CD8-positive, alpha-beta memory T cell (primary cell): ENCODE measurements at regions not wholly inside any gene's neighbourhood (a gene's known extent, or its start where the extent isn't known, plus 50 kb on each side); places are given as distances from the start of the nearest gene placed in this dataset.
A peak's percentile ranks its signal among the peaks of the same experiment; 100 is the strongest.

ENCODE experiments used
- CTCF ChIA-PET: fragments of 350-600 bp; sonication (Branson Sonifier 250); formaldehyde crosslinking; loops from one replicate; lab custom pipeline; 2021; ENCODE audit warnings: antibody characterized with exemption; lab: Charles Lee
- POLR2A ChIA-PET: fragments of 350-600 bp; sonication (Branson Sonifier 250); formaldehyde crosslinking; loops from one replicate; lab custom pipeline; 2021; ENCODE audit warnings: antibody characterized with exemption; lab: Charles Lee
- DNase-seq, 5 donors: peaks; one replicate each; pipeline versions ENCODE4 v3.0.0 to v3.0.0-alpha.2; 2020 to 2022; ENCODE audit warnings: mixed read lengths in 1 of 5
- H3K27ac ChIP-seq: one replicate; pipeline ENCODE4 v1.7.0; 2013; ENCODE audit warnings: low read depth, mild to moderate bottlenecking, low read length, moderate library complexity
- H3K27me3 ChIP-seq: 2 replicates; pipeline ENCODE4 v1.7.0; 2013; ENCODE audit warnings: low read length, mild to moderate bottlenecking; ENCODE audit not compliant: insufficient read depth, poor library complexity, severe bottlenecking
- H3K36me3 ChIP-seq: 2 replicates; pipeline ENCODE4 v1.7.0; 2013; ENCODE audit warnings: mild to moderate bottlenecking, low read length, moderate library complexity; ENCODE audit not compliant: insufficient read depth
- H3K4me1 ChIP-seq: 2 replicates; pipeline ENCODE4 v1.7.0; 2013; ENCODE audit warnings: mild to moderate bottlenecking, low read length, moderate library complexity; ENCODE audit not compliant: insufficient read depth
- H3K4me3 ChIP-seq: 2 replicates; pipeline ENCODE4 v1.7.0; 2013; ENCODE audit warnings: mild to moderate bottlenecking, low read length
- H3K9me3 ChIP-seq: 2 replicates; pipeline ENCODE4 v1.7.0; 2013; ENCODE audit warnings: mild to moderate bottlenecking, low read length
- H3K27ac Mint-ChIP-seq, 8 donors: one replicate each; pipeline ENCODE4 v1.8.0; 2020 to 2021; ENCODE audit warnings: mixed read lengths in 8 of 8, mild to moderate bottlenecking in 6 of 8, inconsistent platforms in 3 of 8, moderate library complexity in 3 of 8
- H3K27me3 Mint-ChIP-seq, 2 donors: one replicate each; pipeline ENCODE4 v1.8.0; 2020 to 2021; ENCODE audit warnings: mixed read lengths in 2 of 2, mild to moderate bottlenecking in 1 of 2, moderate library complexity in 1 of 2
- H3K36me3 Mint-ChIP-seq, 3 donors: one replicate each; pipeline ENCODE4 v1.8.0; 2020 to 2021; ENCODE audit warnings: mixed read lengths in 3 of 3, inconsistent platforms in 1 of 3, mild to moderate bottlenecking in 1 of 3
- H3K4me1 Mint-ChIP-seq, 3 donors: one replicate each; pipeline ENCODE4 v1.8.0; 2020 to 2021; ENCODE audit warnings: mixed read lengths in 3 of 3, inconsistent platforms in 1 of 3, mild to moderate bottlenecking in 1 of 3
- H3K4me3 Mint-ChIP-seq, 7 donors: one replicate each; pipeline ENCODE4 v1.8.0; 2020 to 2021; ENCODE audit warnings: mixed read lengths in 7 of 7, mild to moderate bottlenecking in 6 of 7, moderate library complexity in 4 of 7, inconsistent platforms in 2 of 7
- H3K9me3 Mint-ChIP-seq, 5 donors: one replicate each; pipeline ENCODE4 v1.8.0; 2020 to 2022; ENCODE audit warnings: mixed read lengths in 5 of 5, mild to moderate bottlenecking in 3 of 5, moderate library complexity in 2 of 5, inconsistent platforms in 1 of 5

DNA sequence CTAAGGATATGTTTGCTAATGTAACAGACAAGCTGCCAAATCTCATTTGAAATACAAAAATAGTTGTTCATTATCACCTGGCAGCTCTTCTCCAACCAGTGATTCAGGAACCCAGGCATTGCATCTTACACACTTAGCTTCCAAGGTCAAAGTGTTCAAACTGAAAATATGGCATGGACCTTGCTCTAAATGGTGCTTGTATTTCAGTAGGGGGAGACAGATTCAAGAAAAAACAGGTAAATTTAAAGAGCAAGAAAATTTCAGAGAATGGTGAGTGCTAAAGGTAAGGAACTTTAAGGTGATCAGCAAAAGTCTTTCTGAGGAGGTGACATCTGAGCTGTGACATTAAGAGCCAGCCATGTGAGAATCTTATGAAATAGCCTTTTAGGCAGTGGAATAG lies 82.8 kb upstream of the E2F8 start:
- peaks cover 17 to 44% of the 10 kb centered on the region in 2 donors for H3K27me3 Mint-ChIP-seq
- DNase-seq = no peak
- H3K36me3 Mint-ChIP-seq = no peaks in the 10 kb centered on the region
- H3K4me1 Mint-ChIP-seq = no peaks in the 10 kb centered on the region
- no peaks in the 10 kb centered on the region for H3K9me3 Mint-ChIP-seq
- no peak overlapping the region for H3K4me3 ChIP-seq
- H3K4me1 ChIP-seq = no peaks in the 10 kb centered on the region
- no peaks in the 10 kb centered on the region for H3K9me3 ChIP-seq
- ChIA-PET CTCF (no interaction called here), POLR2A (no interaction called here)
- H3K27ac ChIP-seq = no peak overlapping the region
- no peaks in the 10 kb centered on the region for H3K27me3 ChIP-seq
- H3K27ac Mint-ChIP-seq = no peak overlapping the region
- no peaks in the 10 kb centered on the region for H3K36me3 ChIP-seq
- H3K4me3 Mint-ChIP-seq = no peak overlapping the region

GRCh38 chr11:19321351-19321750 lies 80.6 kb upstream of the E2F8 start:
- H3K4me1 Mint-ChIP-seq = no peaks in the 10 kb centered on the region
- CTCF ChIA-PET = no interaction called here
- Histone ChIP-seq H3K27ac (no peak overlapping the region), H3K4me1 (no peaks in the 10 kb centered on the region), H3K9me3 (no peaks in the 10 kb centered on the region), H3K4me3 (no peak overlapping the region), H3K27me3 (no peaks in the 10 kb centered on the region), H3K36me3 (no peaks in the 10 kb centered on the region)
- H3K27ac Mint-ChIP-seq = no peak overlapping the region
- H3K36me3 Mint-ChIP-seq = no peaks in the 10 kb centered on the region
- H3K4me3 Mint-ChIP-seq = no peak overlapping the region
- POLR2A ChIA-PET = no interaction called here
- H3K27me3 Mint-ChIP-seq = peaks cover 20 to 48% of the 10 kb centered on the region in 2 donors
- no peaks in the 10 kb centered on the region for H3K9me3 Mint-ChIP-seq
- DNase-seq = no peak

DNA sequence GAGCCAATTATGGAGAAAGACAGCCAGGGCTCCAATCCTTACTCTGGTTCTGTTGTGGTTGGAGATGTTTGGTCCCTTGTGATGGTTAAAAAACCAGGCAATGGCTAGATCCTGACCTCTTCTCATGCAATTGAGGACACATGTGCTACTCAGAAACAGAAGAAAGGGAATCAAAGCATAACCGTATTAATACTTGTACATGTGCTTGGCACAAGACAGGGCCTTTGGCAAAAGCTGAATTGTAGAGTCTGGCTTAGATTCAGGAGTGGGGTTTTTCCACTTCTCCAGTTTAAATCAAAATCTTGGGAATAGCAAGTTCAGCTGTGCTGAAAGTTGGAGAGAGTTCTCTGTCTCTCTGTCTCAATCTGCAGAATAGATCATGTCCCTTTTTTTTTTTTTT lies 80.1 kb upstream of the E2F8 start:
- ChIA-PET CTCF (no interaction called here), POLR2A (no interaction called here)
- Mint-ChIP-seq H3K9me3 (no peaks in the 10 kb centered on the region), H3K27ac (no peak overlapping the region), H3K4me3 (no peak overlapping the region), H3K4me1 (no peaks in the 10 kb centered on the region), H3K36me3 (no peaks in the 10 kb centered on the region), H3K27me3 (peaks cover 18 to 48% of the 10 kb centered on the region in 2 donors)
- H3K36me3 ChIP-seq = no peaks in the 10 kb centered on the region
- no peaks in the 10 kb centered on the region for H3K9me3 ChIP-seq
- DNase-seq = no peak
- no peaks in the 10 kb centered on the region for H3K27me3 ChIP-seq
- no peak overlapping the region for H3K4me3 ChIP-seq
- H3K4me1 ChIP-seq = no peaks in the 10 kb centered on the region
- no peak overlapping the region for H3K27ac ChIP-seq

- Histone ChIP-seq H3K4me3 (no peak overlapping the region), H3K4me1 (no peaks in the 10 kb centered on the region), H3K27ac (no peak overlapping the region), H3K9me3 (no peaks in the 10 kb centered on the region), H3K27me3 (no peaks in the 10 kb centered on the region), H3K36me3 (no peaks in the 10 kb centered on the region)
- Mint-ChIP-seq H3K4me3 (no peak overlapping the region), H3K9me3 (no peaks in the 10 kb centered on the region), H3K36me3 (no peaks in the 10 kb centered on the region), H3K27ac (no peak overlapping the region), H3K27me3 (peaks cover 12 to 30% of the 10 kb centered on the region in 2 donors), H3K4me1 (peaks cover 2 to 6% (median 3%) of the 10 kb centered on the region in 3 donors)
- no peak for DNase-seq
- POLR2A ChIA-PET = no interaction called here
- CTCF ChIA-PET = no interaction called here
Observed at GRCh38 chr11:19316434-19316833, 75.7 kb upstream of the E2F8 start.

DNA sequence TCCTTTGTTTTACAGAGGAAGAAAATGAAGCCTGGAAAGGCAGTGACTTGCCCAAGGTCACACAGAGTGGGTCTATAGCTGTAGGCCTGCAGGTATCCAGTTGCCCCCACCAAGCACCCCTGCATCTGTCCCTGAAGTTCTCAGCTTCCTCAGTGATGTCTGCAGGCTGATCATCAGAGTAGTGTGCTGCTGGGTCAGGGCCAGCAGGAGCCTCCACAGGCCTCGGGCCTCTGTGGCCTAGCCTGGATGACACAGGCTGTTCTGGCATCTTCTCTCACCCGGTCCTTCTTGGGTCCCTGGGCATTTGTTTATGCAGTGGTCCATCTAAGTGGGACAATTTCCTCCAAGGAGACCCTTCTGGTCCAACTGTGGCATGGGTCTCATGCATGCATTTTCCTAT lies 74.8 kb upstream of the E2F8 start:
- no peak for DNase-seq
- H3K27me3 Mint-ChIP-seq = peaks cover 11 to 24% of the 10 kb centered on the region in 2 donors
- ChIA-PET CTCF (no interaction called here), POLR2A (no interaction called here)
- no peak overlapping the region for H3K4me3 Mint-ChIP-seq
- Histone ChIP-seq H3K4me3 (no peak overlapping the region), H3K27me3 (no peaks in the 10 kb centered on the region), H3K9me3 (no peaks in the 10 kb centered on the region), H3K4me1 (no peaks in the 10 kb centered on the region), H3K27ac (no peak overlapping the region), H3K36me3 (no peaks in the 10 kb centered on the region)
- no peaks in the 10 kb centered on the region for H3K36me3 Mint-ChIP-seq
- no peak overlapping the region for H3K27ac Mint-ChIP-seq
- peaks cover 6 to 10% (median 6%) of the 10 kb centered on the region in 3 donors for H3K4me1 Mint-ChIP-seq
- H3K9me3 Mint-ChIP-seq = no peaks in the 10 kb centered on the region

DNA sequence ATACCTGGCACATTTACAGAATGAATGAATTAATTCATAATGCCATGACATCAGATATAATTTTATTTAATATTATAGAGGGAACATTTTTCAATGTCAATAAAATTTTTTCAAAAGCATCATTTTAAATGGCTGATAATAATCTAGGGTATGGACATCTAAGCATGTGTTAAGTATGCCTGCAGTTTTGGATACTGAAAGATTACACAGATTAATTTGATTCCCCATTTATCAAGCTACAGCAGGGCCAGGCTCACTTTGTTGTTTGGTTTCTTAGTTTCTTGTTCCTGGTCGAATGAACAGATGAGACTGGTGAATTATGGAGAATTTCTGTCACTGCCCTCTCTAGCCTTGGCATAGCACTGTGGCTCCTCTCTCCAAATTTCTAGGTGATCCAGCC lies 72.4 kb upstream of the E2F8 start:
- Mint-ChIP-seq H3K27ac (no peak overlapping the region), H3K9me3 (no peaks in the 10 kb centered on the region), H3K4me1 (peaks cover 6 to 10% (median 6%) of the 10 kb centered on the region in 3 donors), H3K4me3 (no peak overlapping the region), H3K36me3 (no peaks in the 10 kb centered on the region), H3K27me3 (peaks cover 3 to 4% of the 10 kb centered on the region in 2 donors)
- no peaks in the 10 kb centered on the region for H3K27me3 ChIP-seq
- no peaks in the 10 kb centered on the region for H3K9me3 ChIP-seq
- H3K36me3 ChIP-seq = no peaks in the 10 kb centered on the region
- no peak for DNase-seq
- no peaks in the 10 kb centered on the region for H3K4me1 ChIP-seq
- no peak overlapping the region for H3K27ac ChIP-seq
- ChIA-PET CTCF (interaction anchor here (1.4 kb wide), 1 partner anchor 32 kb away, joined by 3 read pairs; no protein-coding TSS in a partner anchor), POLR2A (no interaction called here)
- H3K4me3 ChIP-seq = no peak overlapping the region

- ChIA-PET CTCF (no interaction called here), POLR2A (no interaction called here)
Observed at GRCh38 chr11:19311308-19312030, 70.7 kb upstream of the E2F8 start.

DNA sequence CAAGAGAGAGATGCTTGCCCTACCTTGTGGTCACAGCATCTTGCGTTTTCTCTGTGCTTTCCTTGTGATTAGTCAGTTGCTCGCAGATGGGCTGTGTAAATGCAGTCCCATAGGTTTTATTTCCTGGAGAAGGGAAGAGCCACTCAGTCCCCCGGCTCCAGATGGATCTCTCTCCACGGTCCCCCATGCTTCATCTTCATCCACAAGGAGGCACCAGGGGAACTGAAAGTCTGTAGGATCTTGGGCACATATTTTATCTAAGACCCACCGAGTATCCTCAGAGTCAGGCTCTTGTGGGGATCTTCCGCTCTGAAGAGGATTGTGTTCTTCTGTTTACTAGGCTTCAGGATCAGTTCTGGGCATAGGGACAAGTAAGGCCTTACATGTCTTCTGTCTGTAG lies 66.8 kb upstream of the E2F8 start:
- DNase-seq = no peak
- Histone ChIP-seq H3K4me1 (no peaks in the 10 kb centered on the region), H3K27me3 (no peaks in the 10 kb centered on the region), H3K9me3 (no peaks in the 10 kb centered on the region), H3K27ac (no peak overlapping the region), H3K4me3 (no peak overlapping the region), H3K36me3 (no peaks in the 10 kb centered on the region)
- POLR2A ChIA-PET = no interaction called here
- Mint-ChIP-seq H3K4me3 (no peak overlapping the region), H3K27ac (peak overlapping the region in 1 of 8 donors; percentile 61), H3K9me3 (no peaks in the 10 kb centered on the region), H3K27me3 (peaks cover 0 to 22% of the 10 kb centered on the region in 2 donors), H3K36me3 (no peaks in the 10 kb centered on the region), H3K4me1 (peaks cover 6 to 10% (median 6%) of the 10 kb centered on the region in 3 donors)
- CTCF ChIA-PET = no interaction called here

More at GRCh38 chr11:19311308-19312030, 70.7 kb upstream of the E2F8 start:
- Histone ChIP-seq H3K9me3 (no peaks in the 10 kb centered on the region), H3K27ac (no peak overlapping the region), H3K4me3 (no peak overlapping the region), H3K27me3 (no peaks in the 10 kb centered on the region), H3K36me3 (no peaks in the 10 kb centered on the region), H3K4me1 (no peaks in the 10 kb centered on the region)
- Mint-ChIP-seq H3K4me1 (peaks cover 6 to 10% (median 6%) of the 10 kb centered on the region in 3 donors), H3K4me3 (peak overlapping the region in 1 of 7 donors; percentile 12), H3K36me3 (no peaks in the 10 kb centered on the region), H3K9me3 (no peaks in the 10 kb centered on the region), H3K27me3 (peaks cover 0 to 13% of the 10 kb centered on the region in 2 donors), H3K27ac (peak overlapping the region in 1 of 8 donors; percentile 64)
- DNase-seq = peak in 3 of 5 donors; percentile 13 to 49 (median 26)
